Transverse colon (tissue), 4 donors: ENCODE measurements at regions not wholly inside any gene's neighbourhood (a gene's known extent, or its start where the extent isn't known, plus 50 kb on each side); places are given as distances from the start of the nearest gene placed in this dataset.

ENCODE experiments used
- DNase-seq: peaks from one replicate; pipeline ENCODE4 v3.0.0-alpha.2; 2019
- H3K27ac ChIP-seq, 4 donors: fragments of 200-600 bp; sonication (generic); 2 replicates each; pipeline ENCODE4 v1.5.1; 2016 to 2018; ENCODE audit warnings: inconsistent platforms in 4 of 4
- H3K27me3 ChIP-seq: fragments of 200-600 bp; sonication (generic); 2 replicates; pipeline ENCODE4 v1.5.1; 2017; ENCODE audit warnings: inconsistent platforms
- H3K36me3 ChIP-seq, 4 donors: fragments of 200-600 bp; sonication (generic); 2 replicates each; pipeline ENCODE4 v1.5.1; 2017 to 2019; ENCODE audit warnings: inconsistent platforms in 4 of 4
- H3K4me1 ChIP-seq, 4 donors: fragments of 200-600 bp; sonication (generic); 2 replicates each; pipeline ENCODE4 v1.5.1; 2017 to 2020; ENCODE audit warnings: inconsistent platforms in 4 of 4
- H3K4me3 ChIP-seq, 4 donors: fragments of 200-600 bp; sonication (generic); 1 replicate in 1 of 4; 2 replicates in 3 of 4; pipeline versions ENCODE4 v1.5.1 to v1.6.1; 2017 to 2019; ENCODE audit warnings: inconsistent platforms in 4 of 4
- H3K9me3 ChIP-seq, 2 donors: fragments of 200-600 bp; sonication (generic); 2 replicates each; pipeline ENCODE4 v1.5.1; 2017 to 2019; ENCODE audit warnings: inconsistent platforms in 2 of 2
- EP300 ChIP-seq: sonication (generic); formaldehyde crosslinking; IDR thresholded peaks from one replicate; pipeline ENCODE4 v1.6.1; 2017; ENCODE audit warnings: antibody characterized with exemption, low read depth
- POLR2A ChIP-seq: fragments of 450-650 bp; IDR thresholded peaks from one replicate; pipeline ENCODE4 v1.6.1; 2016; ENCODE audit warnings: antibody characterized with exemption, mild to moderate bottlenecking, moderate library complexity
- POLR2AphosphoS5 ChIP-seq, 3 donors: sonication (generic); formaldehyde crosslinking; IDR thresholded peaks; one replicate each; pipeline ENCODE4 v1.6.1; 2016; ENCODE audit warnings: antibody characterized with exemption in 3 of 3
- WGBS, 2 donors: methylation state at CpG; one replicate each; pipeline ENCODE4 v1.1.5; 2018; ENCODE audit warnings: low coverage in 1 of 2; 5-methylcytosine and 5-hydroxymethylcytosine counted together
- in situ Hi-C, 4 donors: fragments of 200-750 bp; cut with MboI; loops; one replicate each; pipeline versions ENCODE4 v1.15.0 to v1.15.1; 2017; ENCODE audit warnings: low sequenced_read_pairs in 3 of 4, low pct_ligation_motif_present in 1 of 4, low pct_unique_long_range_greater_than_20kb in 1 of 4
- intact Hi-C: fragments of 100-400 bp; cut with DNase I; formaldehyde crosslinking; loops from one replicate; pipeline ENCODE4 v1.15.1; 2023; ENCODE audit warnings: low total_unique reads
- TF ChIP-seq, protein P1 (sequence below), 5 experiments: fragments of 200-600 bp in 3 of 5; fragments of 450-650 bp in 2 of 5; sonication (generic) in 3 of 5; IDR thresholded peaks; 1 replicate in 2 of 5; 2 replicates in 3 of 5; pipeline ENCODE4 v1.5.1; 2016 to 2017; ENCODE audit warnings: antibody characterized with exemption in 5 of 5, inconsistent platforms in 3 of 5, mild to moderate bottlenecking in 2 of 5, moderate library complexity in 1 of 5

DNA sequence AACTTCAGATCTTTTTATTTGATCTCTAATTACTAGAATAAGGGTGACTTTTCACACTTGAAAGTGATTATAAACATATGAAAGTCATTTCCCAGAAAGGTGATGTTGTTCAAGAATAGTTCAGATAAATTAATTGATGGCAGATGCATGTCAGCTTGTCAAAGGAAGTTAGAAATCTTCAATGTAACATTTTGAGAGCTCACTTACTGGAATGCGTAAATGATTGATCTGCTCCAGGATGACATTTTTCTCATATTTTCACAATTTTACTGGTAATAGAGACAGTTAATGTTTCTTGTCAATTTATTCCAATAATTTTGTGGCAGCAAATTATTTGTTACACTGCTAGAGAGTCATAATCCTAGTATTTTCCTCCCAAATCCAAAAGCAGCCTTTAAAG is 424.2 kb downstream of the PLA2G4A start:
- H3K27me3 ChIP-seq: no peaks in the 10 kb centered on the region
- H3K4me3 ChIP-seq: no peak overlapping the region
- no peak overlapping the region for H3K27ac ChIP-seq
- no peak for DNase-seq
- intact Hi-C loops: no loop called here
- no peaks in the 10 kb centered on the region for H3K36me3 ChIP-seq
- TF ChIP-seq POLR2A (no peak), POLR2AphosphoS5 (IDR thresholded peaks at IDR 0.05) (no peak), EP300 (no peak)
- TF ChIP-seq, protein P1, sequence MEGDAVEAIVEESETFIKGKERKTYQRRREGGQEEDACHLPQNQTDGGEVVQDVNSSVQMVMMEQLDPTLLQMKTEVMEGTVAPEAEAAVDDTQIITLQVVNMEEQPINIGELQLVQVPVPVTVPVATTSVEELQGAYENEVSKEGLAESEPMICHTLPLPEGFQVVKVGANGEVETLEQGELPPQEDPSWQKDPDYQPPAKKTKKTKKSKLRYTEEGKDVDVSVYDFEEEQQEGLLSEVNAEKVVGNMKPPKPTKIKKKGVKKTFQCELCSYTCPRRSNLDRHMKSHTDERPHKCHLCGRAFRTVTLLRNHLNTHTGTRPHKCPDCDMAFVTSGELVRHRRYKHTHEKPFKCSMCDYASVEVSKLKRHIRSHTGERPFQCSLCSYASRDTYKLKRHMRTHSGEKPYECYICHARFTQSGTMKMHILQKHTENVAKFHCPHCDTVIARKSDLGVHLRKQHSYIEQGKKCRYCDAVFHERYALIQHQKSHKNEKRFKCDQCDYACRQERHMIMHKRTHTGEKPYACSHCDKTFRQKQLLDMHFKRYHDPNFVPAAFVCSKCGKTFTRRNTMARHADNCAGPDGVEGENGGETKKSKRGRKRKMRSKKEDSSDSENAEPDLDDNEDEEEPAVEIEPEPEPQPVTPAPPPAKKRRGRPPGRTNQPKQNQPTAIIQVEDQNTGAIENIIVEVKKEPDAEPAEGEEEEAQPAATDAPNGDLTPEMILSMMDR (IDR thresholded peaks at IDR 0.05): no peak
- WGBS, 2 donors: 89 to 90% methylated on average over 1 of the region's 1 CpG
- in situ Hi-C loops: no loop called here
- H3K4me1 ChIP-seq: no peaks in the 10 kb centered on the region
- no peaks in the 10 kb centered on the region for H3K9me3 ChIP-seq

DNA sequence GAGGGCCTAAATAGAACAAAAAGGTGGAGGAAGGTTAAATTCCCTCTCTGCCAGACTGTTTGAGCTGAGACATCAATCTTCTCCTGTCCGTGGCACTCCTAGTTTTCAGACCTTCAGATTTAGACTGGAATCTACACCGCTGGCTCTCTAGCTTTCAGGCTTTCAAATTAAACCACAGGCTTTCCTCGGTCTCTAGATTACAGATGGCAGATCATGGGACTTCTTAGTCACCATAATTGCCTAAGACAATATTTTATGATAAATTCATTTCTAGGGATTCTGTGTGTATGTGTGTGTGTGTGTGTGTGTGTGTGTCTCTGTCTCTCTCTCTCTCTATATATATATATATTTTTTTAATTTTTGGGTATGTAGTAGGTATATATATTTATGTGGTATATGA is 428.7 kb downstream of the PLA2G4A start:
- in situ Hi-C loops (no loop called here), intact Hi-C loops (no loop called here)
- WGBS, 2 donors: 71 to 76% methylated on average over 3 of the region's 3 CpGs
- no peak overlapping the region for H3K27ac ChIP-seq
- H3K4me3 ChIP-seq: no peak overlapping the region
- H3K9me3 ChIP-seq: no peaks in the 10 kb centered on the region
- TF ChIP-seq, protein P1 (IDR thresholded peaks at IDR 0.05): no peak
- TF ChIP-seq POLR2AphosphoS5 (IDR thresholded peaks at IDR 0.05) (no peak), EP300 (no peak), POLR2A (no peak)
- H3K4me1 ChIP-seq: no peaks in the 10 kb centered on the region
- no peaks in the 10 kb centered on the region for H3K36me3 ChIP-seq
- no peaks in the 10 kb centered on the region for H3K27me3 ChIP-seq
- DNase-seq: no peak

DNA sequence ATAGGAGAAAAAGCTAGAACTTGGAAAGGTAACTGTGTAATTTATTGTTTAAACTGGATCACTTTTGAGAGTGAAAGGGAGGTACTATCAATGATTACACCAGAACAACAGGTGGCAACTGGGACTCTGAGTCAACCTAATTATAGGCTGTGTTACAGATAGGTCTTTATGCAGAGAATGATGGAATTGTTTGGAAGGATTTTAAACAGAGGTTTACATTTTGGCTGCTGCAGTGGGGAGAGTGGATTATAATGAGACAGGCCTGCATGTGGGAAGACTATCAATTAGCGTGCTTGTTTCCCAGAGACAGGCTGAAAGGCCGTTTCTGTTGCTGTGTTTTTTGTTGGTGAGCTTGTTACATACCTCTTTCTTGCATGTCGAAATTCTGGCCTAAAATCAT is 432.9 kb downstream of the PLA2G4A start:
- H3K4me1 ChIP-seq: no peaks in the 10 kb centered on the region
- H3K27ac ChIP-seq: no peak overlapping the region
- no peak overlapping the region for H3K4me3 ChIP-seq
- TF ChIP-seq POLR2A: no peak
- TF ChIP-seq EP300: no peak
- no peak for TF ChIP-seq POLR2AphosphoS5 (IDR thresholded peaks at IDR 0.05)
- TF ChIP-seq, protein P1 (IDR thresholded peaks at IDR 0.05): no peak
- DNase-seq: no peak
- in situ Hi-C loops (no loop called here), intact Hi-C loops (no loop called here)
- WGBS, 2 donors: 37 to 45% methylated on average over 3 of the region's 3 CpGs
- no peaks in the 10 kb centered on the region for H3K9me3 ChIP-seq
- no peaks in the 10 kb centered on the region for H3K36me3 ChIP-seq
- H3K27me3 ChIP-seq: no peaks in the 10 kb centered on the region

DNA sequence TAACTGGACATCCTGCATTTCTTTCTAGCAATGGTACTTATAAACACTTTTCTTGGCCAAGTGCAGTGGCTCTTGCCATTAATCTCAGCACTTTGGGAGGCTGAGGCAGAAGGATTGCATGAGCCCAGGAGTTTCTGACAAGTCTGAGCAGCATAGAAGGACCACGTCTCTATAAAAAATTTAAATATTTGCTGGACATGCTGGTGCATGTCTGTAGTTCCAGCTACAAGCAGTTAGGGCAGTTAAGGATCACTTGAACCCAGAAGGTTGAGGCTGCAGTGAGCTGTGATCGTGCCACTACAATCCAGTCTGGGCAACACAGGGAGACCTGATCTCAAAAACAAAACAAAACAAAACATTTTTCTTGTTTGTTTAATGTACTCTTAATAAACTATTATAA is 434.0 kb downstream of the PLA2G4A start:
- no peak overlapping the region for H3K4me3 ChIP-seq
- in situ Hi-C loops (no loop called here), intact Hi-C loops (no loop called here)
- H3K9me3 ChIP-seq: no peaks in the 10 kb centered on the region
- H3K36me3 ChIP-seq: no peaks in the 10 kb centered on the region
- no peaks in the 10 kb centered on the region for H3K4me1 ChIP-seq
- no peak for DNase-seq
- H3K27ac ChIP-seq: no peak overlapping the region
- TF ChIP-seq EP300 (no peak), POLR2AphosphoS5 (IDR thresholded peaks at IDR 0.05) (no peak), POLR2A (no peak)
- TF ChIP-seq, protein P1 (IDR thresholded peaks at IDR 0.05): no peak
- no peaks in the 10 kb centered on the region for H3K27me3 ChIP-seq
- 41 to 46% methylated on average over 2 of the region's 2 CpGs for WGBS, 2 donors
